ENCODE measurements at regions not wholly inside any gene's neighbourhood (a gene's known extent, or its start where the extent isn't known, plus 50 kb on each side); places are given as distances from the start of the nearest gene placed in this dataset.

- H3K36me3 Mint-ChIP-seq (ENCODE audit: low read depth): no peaks in the 10 kb centered on the region
- H3K4me1 Mint-ChIP-seq (ENCODE audit: low read depth): no peaks in the 10 kb centered on the region
- no peak for DNase-seq (ENCODE audit: low spot score)
- H3K27me3 Mint-ChIP-seq (ENCODE audit: low read depth): no peaks in the 10 kb centered on the region
- no peak overlapping the region for H3K4me3 Mint-ChIP-seq
- peaks cover 62% of the 10 kb centered on the region for H3K9me3 Mint-ChIP-seq
- H3K27ac Mint-ChIP-seq: no peak overlapping the region
These were observed 623.7 kb downstream of the CDH8 start for GRCh38 chr16:61412562-61412961.

GRCh38 chr16:61409604-61410003 lies 626.6 kb downstream of the CDH8 start:
- Mint-ChIP-seq H3K9me3 (peaks cover 62% of the 10 kb centered on the region), H3K27ac (no peak overlapping the region), H3K4me1 (ENCODE audit: low read depth) (no peaks in the 10 kb centered on the region), H3K27me3 (ENCODE audit: low read depth) (no peaks in the 10 kb centered on the region), H3K4me3 (no peak overlapping the region), H3K36me3 (ENCODE audit: low read depth) (no peaks in the 10 kb centered on the region)
- no peak for DNase-seq (ENCODE audit: low spot score)

- DNase-seq (ENCODE audit: low spot score): no peak
- Mint-ChIP-seq H3K4me1 (ENCODE audit: low read depth) (no peaks in the 10 kb centered on the region), H3K4me3 (no peak overlapping the region), H3K9me3 (peaks cover 53% of the 10 kb centered on the region), H3K27ac (no peak overlapping the region), H3K36me3 (ENCODE audit: low read depth) (no peaks in the 10 kb centered on the region), H3K27me3 (ENCODE audit: low read depth) (no peaks in the 10 kb centered on the region)
These were observed 632.9 kb downstream of the CDH8 start for GRCh38 chr16:61403386-61403785.

- Mint-ChIP-seq H3K27ac (no peak overlapping the region), H3K9me3 (peaks cover 59% of the 10 kb centered on the region), H3K4me1 (ENCODE audit: low read depth) (no peaks in the 10 kb centered on the region), H3K36me3 (ENCODE audit: low read depth) (no peaks in the 10 kb centered on the region), H3K4me3 (no peak overlapping the region), H3K27me3 (ENCODE audit: low read depth) (no peaks in the 10 kb centered on the region)
- DNase-seq (ENCODE audit: low spot score): no peak
These were observed 644.3 kb downstream of the CDH8 start for GRCh38 chr16:61391896-61392295.

- Mint-ChIP-seq H3K9me3 (peaks cover 62% of the 10 kb centered on the region), H3K4me1 (ENCODE audit: low read depth) (no peaks in the 10 kb centered on the region), H3K27ac (no peak overlapping the region), H3K27me3 (ENCODE audit: low read depth) (no peaks in the 10 kb centered on the region), H3K36me3 (ENCODE audit: low read depth) (no peaks in the 10 kb centered on the region), H3K4me3 (no peak overlapping the region)
- DNase-seq (ENCODE audit: low spot score): no peak
These were observed 645.1 kb downstream of the CDH8 start for GRCh38 chr16:61390965-61391637.

GRCh38 chr16:61385392-61386071 lies 650.7 kb downstream of the CDH8 start:
- no peak overlapping the region for H3K27ac Mint-ChIP-seq
- no peaks in the 10 kb centered on the region for H3K4me1 Mint-ChIP-seq (ENCODE audit: low read depth)
- peaks cover 62% of the 10 kb centered on the region for H3K9me3 Mint-ChIP-seq
- no peaks in the 10 kb centered on the region for H3K27me3 Mint-ChIP-seq (ENCODE audit: low read depth)
- no peak overlapping the region for H3K4me3 Mint-ChIP-seq
- no peak for DNase-seq (ENCODE audit: low spot score)
- no peaks in the 10 kb centered on the region for H3K36me3 Mint-ChIP-seq (ENCODE audit: low read depth)

GRCh38 chr16:61382435-61382834 lies 653.8 kb downstream of the CDH8 start:
- H3K27me3 Mint-ChIP-seq (ENCODE audit: low read depth): no peaks in the 10 kb centered on the region
- H3K9me3 Mint-ChIP-seq: peaks cover 63% of the 10 kb centered on the region
- H3K4me1 Mint-ChIP-seq (ENCODE audit: low read depth): no peaks in the 10 kb centered on the region
- H3K36me3 Mint-ChIP-seq (ENCODE audit: low read depth): no peaks in the 10 kb centered on the region
- no peak overlapping the region for H3K27ac Mint-ChIP-seq
- H3K4me3 Mint-ChIP-seq: no peak overlapping the region
- DNase-seq (ENCODE audit: low spot score): no peak

- Mint-ChIP-seq H3K4me3 (no peak overlapping the region), H3K9me3 (peaks cover 72% of the 10 kb centered on the region), H3K4me1 (ENCODE audit: low read depth) (no peaks in the 10 kb centered on the region), H3K27ac (no peak overlapping the region), H3K27me3 (ENCODE audit: low read depth) (no peaks in the 10 kb centered on the region), H3K36me3 (ENCODE audit: low read depth) (no peaks in the 10 kb centered on the region)
- DNase-seq (ENCODE audit: low spot score): no peak
These were observed 656.9 kb downstream of the CDH8 start for GRCh38 chr16:61379311-61379710.

GRCh38 chr16:61374071-61374470 lies 662.2 kb downstream of the CDH8 start:
- Mint-ChIP-seq H3K27ac (no peak overlapping the region), H3K9me3 (peaks cover 61% of the 10 kb centered on the region), H3K27me3 (ENCODE audit: low read depth) (no peaks in the 10 kb centered on the region), H3K4me3 (no peak overlapping the region), H3K4me1 (ENCODE audit: low read depth) (no peaks in the 10 kb centered on the region), H3K36me3 (ENCODE audit: low read depth) (no peaks in the 10 kb centered on the region)
- no peak for DNase-seq (ENCODE audit: low spot score)

GRCh38 chr16:61371881-61372280 lies 664.4 kb downstream of the CDH8 start:
- H3K4me1 Mint-ChIP-seq (ENCODE audit: low read depth): no peaks in the 10 kb centered on the region
- H3K27me3 Mint-ChIP-seq (ENCODE audit: low read depth): no peaks in the 10 kb centered on the region
- H3K9me3 Mint-ChIP-seq: peaks cover 59% of the 10 kb centered on the region
- H3K27ac Mint-ChIP-seq: no peak overlapping the region
- H3K4me3 Mint-ChIP-seq: no peak overlapping the region
- no peak for DNase-seq (ENCODE audit: low spot score)
- no peaks in the 10 kb centered on the region for H3K36me3 Mint-ChIP-seq (ENCODE audit: low read depth)

GRCh38 chr16:61371388-61371787 lies 664.9 kb downstream of the CDH8 start:
- H3K36me3 Mint-ChIP-seq (ENCODE audit: low read depth): no peaks in the 10 kb centered on the region
- peaks cover 59% of the 10 kb centered on the region for H3K9me3 Mint-ChIP-seq
- H3K27ac Mint-ChIP-seq: no peak overlapping the region
- no peak overlapping the region for H3K4me3 Mint-ChIP-seq
- DNase-seq (ENCODE audit: low spot score): no peak
- no peaks in the 10 kb centered on the region for H3K4me1 Mint-ChIP-seq (ENCODE audit: low read depth)
- no peaks in the 10 kb centered on the region for H3K27me3 Mint-ChIP-seq (ENCODE audit: low read depth)

GRCh38 chr16:61370564-61370963 lies 665.7 kb downstream of the CDH8 start:
- H3K27me3 Mint-ChIP-seq (ENCODE audit: low read depth): no peaks in the 10 kb centered on the region
- DNase-seq (ENCODE audit: low spot score): no peak
- H3K4me3 Mint-ChIP-seq: no peak overlapping the region
- H3K4me1 Mint-ChIP-seq (ENCODE audit: low read depth): no peaks in the 10 kb centered on the region
- H3K27ac Mint-ChIP-seq: no peak overlapping the region
- H3K36me3 Mint-ChIP-seq (ENCODE audit: low read depth): no peaks in the 10 kb centered on the region
- peaks cover 61% of the 10 kb centered on the region for H3K9me3 Mint-ChIP-seq

- no peak overlapping the region for H3K27ac Mint-ChIP-seq
- H3K27me3 Mint-ChIP-seq (ENCODE audit: low read depth): no peaks in the 10 kb centered on the region
- DNase-seq (ENCODE audit: low spot score): no peak
- H3K4me3 Mint-ChIP-seq: no peak overlapping the region
- H3K4me1 Mint-ChIP-seq (ENCODE audit: low read depth): no peaks in the 10 kb centered on the region
- peaks cover 64% of the 10 kb centered on the region for H3K9me3 Mint-ChIP-seq
- H3K36me3 Mint-ChIP-seq (ENCODE audit: low read depth): no peaks in the 10 kb centered on the region
These were observed 670.2 kb downstream of the CDH8 start for GRCh38 chr16:61366006-61366405.

- Mint-ChIP-seq H3K27me3 (ENCODE audit: low read depth) (no peaks in the 10 kb centered on the region), H3K9me3 (peaks cover 60% of the 10 kb centered on the region), H3K4me3 (no peak overlapping the region), H3K27ac (no peak overlapping the region), H3K4me1 (ENCODE audit: low read depth) (no peaks in the 10 kb centered on the region), H3K36me3 (ENCODE audit: low read depth) (no peaks in the 10 kb centered on the region)
- no peak for DNase-seq (ENCODE audit: low spot score)
These were observed 671.2 kb downstream of the CDH8 start for GRCh38 chr16:61364990-61365389.

GRCh38 chr16:61362585-61362984 lies 673.7 kb downstream of the CDH8 start:
- Mint-ChIP-seq H3K27me3 (ENCODE audit: low read depth) (no peaks in the 10 kb centered on the region), H3K36me3 (ENCODE audit: low read depth) (no peaks in the 10 kb centered on the region), H3K27ac (no peak overlapping the region), H3K4me1 (ENCODE audit: low read depth) (no peaks in the 10 kb centered on the region), H3K9me3 (peaks cover 68% of the 10 kb centered on the region), H3K4me3 (no peak overlapping the region)
- no peak for DNase-seq (ENCODE audit: low spot score)
